Panc1 (cell line): ENCODE measurements at regions not wholly inside any gene's neighbourhood (a gene's known extent, or its start where the extent isn't known, plus 50 kb on each side); places are given as distances from the start of the nearest gene placed in this dataset.

Experiments used
- CTCF ChIP-seq: fragments of 450-650 bp; IDR thresholded peaks from 2 replicates; pipeline ENCODE4 v1.5.1; 2017; ENCODE audit warnings: mild to moderate bottlenecking
- POLR2AphosphoS5 ChIP-seq: IDR thresholded peaks from 2 replicates; pipeline ENCODE4 v1.6.1; 2012; ENCODE audit warnings: mild to moderate bottlenecking, low read depth, low read length, moderate library complexity
- SIN3A ChIP-seq: IDR thresholded peaks from 2 replicates; pipeline ENCODE4 v1.6.1; 2012; ENCODE audit warnings: low read depth, mild to moderate bottlenecking, low read length, moderate library complexity, borderline replicate concordance; ENCODE audit not compliant: insufficient read depth
- TCF7L2 ChIP-seq: IDR thresholded peaks from 2 replicates; pipeline ENCODE4 v1.6.1; 2011; ENCODE audit warnings: mild to moderate bottlenecking, low read depth, low read length, inconsistent platforms

- TF ChIP-seq SIN3A (no peak), CTCF (no peak), POLR2AphosphoS5 (no peak), TCF7L2 (no peak)
Observed at GRCh38 chr14:51479584-51480325, 172.0 kb upstream of the FRMD6 start.
